Cardiac muscle cell (in vitro differentiated cells and primary cell): ENCODE measurements at regions not wholly inside any gene's neighbourhood (a gene's known extent, or its start where the extent isn't known, plus 50 kb on each side); places are given as distances from the start of the nearest gene placed in this dataset.
"Not testable (repeated sequence)": the region's sequence is repeated elsewhere in the genome, so short reads cannot be mapped to it uniquely, and the experiment has no call there.

ENCODE experiments used
- DNase-seq, 2 donors: peaks; one replicate each; pipeline versions ENCODE4 v3.0.0 to v3.0.0-alpha.2; 2010 to 2017; ENCODE audit warnings: low read depth in 1 of 2, low spot score in 1 of 2
- H3K27ac ChIP-seq: fragments of 200-600 bp; sonication (generic); 2 replicates; pipeline ENCODE4 v1.5.1; 2016
- H3K27me3 ChIP-seq: fragments of 200-600 bp; sonication (generic); 2 replicates; pipeline ENCODE4 v1.6.0; 2016; ENCODE audit warnings: control low read depth
- H3K36me3 ChIP-seq: fragments of 200-600 bp; sonication (generic); 2 replicates; pipeline ENCODE4 v1.5.1; 2016; ENCODE audit warnings: control low read depth
- H3K4me1 ChIP-seq: fragments of 200-600 bp; sonication (generic); 2 replicates; pipeline ENCODE4 v1.8.1; 2017; ENCODE audit warnings: low read depth, mild to moderate bottlenecking, mixed run types
- H3K4me3 ChIP-seq: fragments of 200-600 bp; sonication (generic); 2 replicates; pipeline ENCODE4 v1.5.1; 2016; ENCODE audit warnings: mild to moderate bottlenecking
- H3K9me3 ChIP-seq: fragments of 200-600 bp; sonication (generic); 2 replicates; pipeline ENCODE4 v1.5.1; 2017; ENCODE audit warnings: low read depth, mild to moderate bottlenecking, control low read depth
- TF ChIP-seq, protein P1 (sequence below): IDR thresholded peaks from 2 replicates; pipeline ENCODE4 v1.5.1; 2012; ENCODE audit warnings: low read depth, mild to moderate bottlenecking, low read length

DNA sequence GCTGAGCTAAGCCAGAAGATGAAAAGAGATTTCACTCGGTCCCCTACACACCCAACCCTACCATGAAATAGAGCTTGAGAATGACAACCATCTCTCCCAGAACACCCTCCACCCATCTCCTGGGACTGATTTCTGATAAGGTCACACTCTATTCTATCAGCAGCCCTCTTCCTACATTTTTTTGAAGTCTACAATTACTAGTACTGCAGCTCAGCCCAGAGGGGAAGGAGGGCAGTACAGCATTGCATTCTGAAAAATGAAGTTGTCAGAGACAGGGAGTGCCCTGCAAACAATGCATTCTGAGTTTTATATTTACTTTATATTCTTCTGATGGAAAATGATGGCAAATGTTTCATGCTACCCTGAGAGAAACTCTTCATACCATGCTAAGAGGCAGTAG, 318.5 kb downstream of the BCAT1 start:
- H3K4me1 ChIP-seq, result peaks cover 21% of the 10 kb centered on the region
- no peaks in the 10 kb centered on the region for H3K36me3 ChIP-seq
- peak in 1 of 2 donors; percentile 16 for DNase-seq
- TF ChIP-seq, protein P1, sequence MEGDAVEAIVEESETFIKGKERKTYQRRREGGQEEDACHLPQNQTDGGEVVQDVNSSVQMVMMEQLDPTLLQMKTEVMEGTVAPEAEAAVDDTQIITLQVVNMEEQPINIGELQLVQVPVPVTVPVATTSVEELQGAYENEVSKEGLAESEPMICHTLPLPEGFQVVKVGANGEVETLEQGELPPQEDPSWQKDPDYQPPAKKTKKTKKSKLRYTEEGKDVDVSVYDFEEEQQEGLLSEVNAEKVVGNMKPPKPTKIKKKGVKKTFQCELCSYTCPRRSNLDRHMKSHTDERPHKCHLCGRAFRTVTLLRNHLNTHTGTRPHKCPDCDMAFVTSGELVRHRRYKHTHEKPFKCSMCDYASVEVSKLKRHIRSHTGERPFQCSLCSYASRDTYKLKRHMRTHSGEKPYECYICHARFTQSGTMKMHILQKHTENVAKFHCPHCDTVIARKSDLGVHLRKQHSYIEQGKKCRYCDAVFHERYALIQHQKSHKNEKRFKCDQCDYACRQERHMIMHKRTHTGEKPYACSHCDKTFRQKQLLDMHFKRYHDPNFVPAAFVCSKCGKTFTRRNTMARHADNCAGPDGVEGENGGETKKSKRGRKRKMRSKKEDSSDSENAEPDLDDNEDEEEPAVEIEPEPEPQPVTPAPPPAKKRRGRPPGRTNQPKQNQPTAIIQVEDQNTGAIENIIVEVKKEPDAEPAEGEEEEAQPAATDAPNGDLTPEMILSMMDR, result peak; percentile 29
- no peaks in the 10 kb centered on the region for H3K27me3 ChIP-seq
- no peak overlapping the region for H3K4me3 ChIP-seq
- H3K27ac ChIP-seq, result no peak overlapping the region
- H3K9me3 ChIP-seq, result no peaks in the 10 kb centered on the region

DNA sequence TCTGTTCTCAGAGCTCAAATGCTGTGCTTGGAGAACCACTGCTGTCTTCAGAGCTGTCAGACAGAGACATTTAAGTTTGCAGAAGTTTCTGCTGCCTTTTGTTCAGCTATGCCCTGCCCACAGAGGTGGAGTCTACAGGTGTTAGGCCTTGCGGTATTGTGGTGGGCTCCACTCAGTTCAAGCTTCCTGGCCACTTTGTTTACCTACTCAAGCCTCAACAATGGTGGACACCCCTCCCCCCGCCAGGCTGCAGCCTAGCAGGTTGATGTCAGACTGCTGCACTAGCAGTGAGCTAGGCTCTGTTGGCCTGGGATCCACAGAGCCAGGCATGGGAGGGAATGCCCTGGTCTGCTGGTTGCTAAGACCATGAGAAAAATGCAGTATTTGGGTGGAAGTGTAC, 323.8 kb downstream of the BCAT1 start:
- H3K4me3 ChIP-seq, result no peak overlapping the region

DNA sequence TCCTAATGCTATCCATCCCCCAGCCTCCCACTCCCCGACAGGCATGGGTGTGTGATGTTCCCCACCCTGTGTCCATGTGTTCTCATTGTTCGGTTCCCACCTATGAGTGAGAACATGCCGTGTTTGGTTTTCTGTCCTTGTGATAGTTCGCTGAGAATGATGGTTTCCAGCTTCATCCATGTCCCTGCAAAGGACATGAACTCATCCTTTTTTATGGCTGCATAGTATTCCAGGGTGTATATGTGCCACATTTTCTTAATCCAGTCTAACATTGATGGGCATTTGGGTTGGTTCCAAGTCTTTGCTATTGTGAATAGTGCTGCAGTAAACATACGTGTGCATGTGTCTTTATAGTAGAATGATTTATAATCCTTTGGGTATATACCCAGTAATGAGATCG, 328.9 kb downstream of the BCAT1 start:
- not testable (repeated sequence) for H3K36me3 ChIP-seq, DNase-seq, H3K4me1 ChIP-seq

More for the DNA sequence above, 323.8 kb downstream of the BCAT1 start:
- no peak overlapping the region for H3K27ac ChIP-seq
- no peak for DNase-seq
- TF ChIP-seq, protein P1, result no peak
- no peaks in the 10 kb centered on the region for H3K36me3 ChIP-seq
- no peaks in the 10 kb centered on the region for H3K9me3 ChIP-seq
- H3K4me1 ChIP-seq, result no peaks in the 10 kb centered on the region
- no peaks in the 10 kb centered on the region for H3K27me3 ChIP-seq

DNA sequence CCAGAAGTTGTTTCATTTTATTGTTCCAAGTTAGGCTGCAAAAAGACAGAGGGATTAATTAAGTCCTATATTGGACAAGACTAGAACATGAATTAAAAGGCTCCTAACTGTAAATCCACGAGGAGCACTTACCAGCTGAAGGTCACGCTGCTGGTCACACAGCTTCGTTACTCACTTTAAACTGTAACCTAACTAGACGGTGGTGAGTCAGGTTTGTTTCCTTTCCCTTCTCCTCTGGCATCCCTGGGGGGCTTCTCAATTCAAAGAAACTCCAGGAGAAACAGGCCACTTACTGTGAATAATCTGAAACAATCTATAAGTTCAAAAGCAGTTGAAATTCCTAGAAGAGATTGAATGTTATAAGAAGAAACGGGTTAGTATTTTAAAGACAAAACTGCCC, 331.4 kb downstream of the BCAT1 start:
- peak in 1 of 2 donors; percentile 51 for DNase-seq

More for the DNA sequence above, 328.9 kb downstream of the BCAT1 start:
- not testable (repeated sequence) for H3K27ac ChIP-seq, H3K4me3 ChIP-seq, H3K9me3 ChIP-seq, H3K27me3 ChIP-seq

DNA sequence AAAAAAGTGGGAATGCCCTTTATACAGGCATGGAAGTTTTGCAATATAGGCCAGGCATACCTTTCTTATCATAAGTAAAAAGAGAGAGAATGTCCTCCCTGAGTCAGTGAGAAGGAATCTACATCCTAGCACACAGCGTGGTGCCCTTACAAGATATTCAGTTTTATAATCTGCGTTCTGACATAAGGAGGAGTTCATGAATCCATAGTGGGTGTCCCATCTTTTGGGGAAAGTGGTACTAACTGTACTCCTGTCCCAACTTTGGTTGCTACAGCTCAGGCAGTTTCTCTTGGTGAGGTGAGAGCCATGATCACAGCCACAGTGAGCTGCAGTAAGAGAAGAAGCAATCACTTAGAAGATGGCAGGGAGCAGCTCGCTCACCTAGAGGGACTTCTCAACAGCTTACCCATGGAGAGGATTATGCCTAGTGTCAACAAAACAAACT, 332.9 kb downstream of the BCAT1 start:
- H3K36me3 ChIP-seq, result no peaks in the 10 kb centered on the region
- H3K27me3 ChIP-seq, result no peaks in the 10 kb centered on the region
- TF ChIP-seq, protein P1, result no peak
- H3K27ac ChIP-seq, result no peak overlapping the region
- DNase-seq, result peak in 1 of 2 donors; percentile 87
- H3K9me3 ChIP-seq, result no peaks in the 10 kb centered on the region
- H3K4me1 ChIP-seq, result no peaks in the 10 kb centered on the region
- H3K4me3 ChIP-seq, result no peak overlapping the region

More for the DNA sequence above, 331.4 kb downstream of the BCAT1 start:
- TF ChIP-seq, protein P1, result no peak
- Histone ChIP-seq H3K27me3 (no peaks in the 10 kb centered on the region), H3K4me3 (no peak overlapping the region), H3K9me3 (no peaks in the 10 kb centered on the region), H3K36me3 (no peaks in the 10 kb centered on the region), H3K27ac (no peak overlapping the region), H3K4me1 (no peaks in the 10 kb centered on the region)

DNA sequence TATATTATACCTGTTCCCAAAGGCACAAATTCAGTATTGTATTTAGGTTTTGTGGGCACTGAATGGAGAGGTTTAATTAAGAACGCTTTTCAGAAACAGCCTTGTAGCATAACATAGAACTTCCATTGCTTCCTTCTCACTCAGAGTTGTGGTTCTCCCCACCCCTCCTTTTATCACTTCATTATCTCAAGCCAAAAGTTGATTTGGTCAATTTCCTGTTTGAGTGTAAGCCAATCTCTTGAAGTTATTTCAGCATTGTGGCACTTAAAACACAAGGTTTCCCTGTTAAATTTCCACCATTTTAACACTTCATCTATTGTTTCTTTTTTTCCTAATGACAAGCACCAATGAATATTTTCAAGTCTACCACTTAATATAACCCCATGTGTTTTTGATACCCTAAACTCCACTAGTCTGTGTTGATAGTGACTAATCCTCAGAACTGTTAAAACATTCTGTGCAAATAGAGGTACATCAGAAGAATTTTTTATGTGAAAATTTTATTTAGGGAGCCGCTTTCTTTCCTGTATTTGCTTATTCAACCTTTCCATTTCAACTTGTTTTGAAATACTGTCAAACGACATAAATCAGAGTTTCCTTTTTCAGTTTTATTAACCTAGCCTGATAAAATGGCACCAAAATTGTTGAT, 340.1 kb downstream of the BCAT1 start:
- TF ChIP-seq, protein P1, result no peak
- H3K4me1 ChIP-seq, result no peaks in the 10 kb centered on the region
- H3K4me3 ChIP-seq, result no peak overlapping the region
- H3K27ac ChIP-seq, result no peak overlapping the region
- peak in 1 of 2 donors; percentile 25 for DNase-seq
- H3K9me3 ChIP-seq, result no peaks in the 10 kb centered on the region
- H3K36me3 ChIP-seq, result no peaks in the 10 kb centered on the region
- H3K27me3 ChIP-seq, result no peaks in the 10 kb centered on the region
